Peyer's patch (tissue), 4 donors: ENCODE measurements at regions not wholly inside any gene's neighbourhood (a gene's known extent, or its start where the extent isn't known, plus 50 kb on each side); places are given as distances from the start of the nearest gene placed in this dataset.

Experiments used
- CTCF ChIP-seq, 6 experiments: fragments of 450-650 bp in 4 of 6; fragments of 200-600 bp in 2 of 6; sonication (generic) in 1 of 6; IDR thresholded peaks; one replicate each; pipeline ENCODE4 v1.5.1; 2017 to 2019; ENCODE audit warnings: antibody characterized with exemption in 6 of 6, mild to moderate bottlenecking in 3 of 6, moderate library complexity in 1 of 6
- POLR2A ChIP-seq, 2 donors: fragments of 450-650 bp; IDR thresholded peaks; one replicate each; pipeline ENCODE4 v1.5.1; 2017; ENCODE audit warnings: antibody characterized with exemption in 2 of 2, mild to moderate bottlenecking in 2 of 2, moderate library complexity in 2 of 2

GRCh38 chr5:154107010-154107409 lies 68.2 kb downstream of the MFAP3 start:
- TF ChIP-seq POLR2A (IDR thresholded peaks at IDR 0.05): no peak
- TF ChIP-seq CTCF (IDR thresholded peaks at IDR 0.05): no peak
